Loucy (cell line): ENCODE measurements at regions not wholly inside any gene's neighbourhood (a gene's known extent, or its start where the extent isn't known, plus 50 kb on each side); places are given as distances from the start of the nearest gene placed in this dataset.

Source experiments
- CTCF ChIP-seq: fragments of 200-600 bp; sonication (generic); conservative IDR thresholded peaks from 2 replicates; pipeline ENCODE4 v1.5.1; 2014; ENCODE audit warnings: mild to moderate bottlenecking, antibody characterized with exemption, low read length
- EZH2phosphoT487 ChIP-seq: fragments of 200-600 bp; IDR thresholded peaks from 2 replicates; pipeline ENCODE4 v1.6.1; 2018; ENCODE audit warnings: antibody characterized with exemption, mild to moderate bottlenecking, moderate library complexity, borderline replicate concordance

DNA sequence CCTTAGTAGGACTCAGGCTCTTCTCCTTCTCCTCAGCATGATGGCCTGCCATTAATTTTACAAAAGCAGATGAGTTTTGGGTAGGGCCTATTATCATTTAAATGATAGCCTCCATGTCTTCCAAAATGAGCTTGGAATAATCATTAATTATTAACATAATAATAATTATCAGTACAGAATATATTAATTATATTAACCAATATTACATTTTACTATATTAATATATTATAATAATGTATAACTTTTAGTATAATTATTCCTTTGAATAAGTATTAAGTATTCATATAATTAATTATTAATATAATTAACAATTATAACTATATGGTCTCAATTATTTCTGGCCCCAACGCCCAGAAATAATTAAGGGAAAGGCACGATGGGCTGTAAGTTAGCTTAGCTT lies 318.6 kb upstream of the ADGRL4 start:
- no peak for TF ChIP-seq CTCF
- no peak for TF ChIP-seq EZH2phosphoT487
